GM19395 (cell line): ENCODE measurements at regions not wholly inside any gene's neighbourhood (a gene's known extent, or its start where the extent isn't known, plus 50 kb on each side); places are given as distances from the start of the nearest gene placed in this dataset.
"Not testable (repeated sequence)": the region's sequence is repeated elsewhere in the genome, so short reads cannot be mapped to it uniquely, and the experiment has no call there.

Experiments
- ATAC-seq: cut with Tn5 transposase; IDR thresholded peaks from one replicate; pipeline ENCODE4 v1.9.1; 2021; ENCODE audit warnings: mild to moderate bottlenecking, moderate library complexity; ENCODE audit not compliant: unreplicated experiment

DNA sequence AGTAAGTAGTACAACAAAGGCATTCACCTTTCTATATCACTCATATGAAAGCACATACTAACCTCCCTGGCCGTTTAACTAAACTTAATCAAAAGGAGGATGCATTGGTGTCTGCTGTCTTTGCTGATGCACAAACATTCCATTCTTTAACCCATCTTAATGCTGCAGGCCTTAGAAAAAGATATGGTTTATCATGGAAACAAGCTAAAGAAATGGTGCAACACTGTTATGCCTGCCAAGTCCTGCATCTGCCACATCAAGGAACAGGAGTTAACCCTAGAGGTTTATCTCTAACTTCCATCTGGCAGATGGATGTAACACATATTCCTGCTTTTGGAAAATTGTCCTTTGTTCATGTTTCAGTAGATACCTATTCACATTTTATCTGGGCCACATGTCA is 296.5 kb upstream of the DKK2 start:
- not testable (repeated sequence) for ATAC-seq

DNA sequence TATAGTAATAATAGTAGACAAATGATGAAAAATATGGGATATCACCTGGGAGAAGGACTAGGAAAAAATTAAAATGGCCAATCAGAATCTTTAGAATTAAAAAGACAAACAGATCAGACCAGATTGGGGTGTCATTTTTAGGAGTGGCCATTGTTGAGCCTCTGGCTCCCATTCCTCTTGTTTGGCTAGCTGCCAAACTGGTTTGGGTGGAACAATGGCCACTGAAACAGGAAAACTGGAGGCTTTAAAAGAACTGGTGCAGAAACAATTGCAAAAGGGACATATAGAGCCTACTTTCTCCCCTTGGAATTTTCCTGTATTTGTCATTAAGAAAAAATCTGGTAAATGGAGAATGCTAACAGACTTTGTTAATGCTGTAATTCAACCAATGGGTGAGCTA is 294.8 kb upstream of the DKK2 start:
- ATAC-seq, result no peak

DNA sequence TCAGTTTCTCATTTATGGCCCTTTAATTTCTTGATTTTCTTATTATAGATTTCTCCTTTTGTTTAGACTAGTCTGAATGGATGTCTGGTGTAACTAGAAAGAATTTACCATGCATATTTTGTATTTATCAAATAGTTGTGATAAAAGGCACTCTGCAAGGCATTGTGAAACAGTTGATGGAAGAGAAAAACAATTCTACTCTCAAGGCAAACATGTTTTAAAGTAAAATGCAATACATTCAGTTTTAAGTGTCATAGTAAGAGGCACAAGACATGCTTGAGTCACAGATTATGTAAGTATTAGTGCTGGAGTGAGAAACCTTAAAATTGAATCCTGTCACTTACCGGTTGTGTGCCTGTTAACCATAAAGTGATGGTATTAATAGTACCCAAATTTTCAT is 283.3 kb upstream of the DKK2 start:
- no peak for ATAC-seq

DNA sequence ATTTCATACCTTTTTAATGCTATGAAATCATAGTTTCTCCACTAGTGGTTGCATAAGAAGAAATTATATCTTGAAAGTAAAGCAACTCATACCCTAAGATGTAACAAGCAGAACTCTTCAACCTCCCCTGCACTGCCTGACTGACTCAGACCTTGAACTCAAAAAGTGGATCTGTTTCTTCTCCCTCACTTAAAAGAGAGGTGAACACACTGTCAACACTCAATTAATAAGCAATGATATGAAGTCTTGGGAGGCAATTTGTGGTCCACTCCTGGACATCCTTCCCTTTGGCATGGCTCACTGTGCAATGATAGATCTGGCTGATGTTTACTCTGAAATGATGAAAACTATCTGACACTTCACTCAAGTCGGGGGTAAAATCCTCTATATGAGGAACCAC is 282.0 kb upstream of the DKK2 start:
- no peak for ATAC-seq

DNA sequence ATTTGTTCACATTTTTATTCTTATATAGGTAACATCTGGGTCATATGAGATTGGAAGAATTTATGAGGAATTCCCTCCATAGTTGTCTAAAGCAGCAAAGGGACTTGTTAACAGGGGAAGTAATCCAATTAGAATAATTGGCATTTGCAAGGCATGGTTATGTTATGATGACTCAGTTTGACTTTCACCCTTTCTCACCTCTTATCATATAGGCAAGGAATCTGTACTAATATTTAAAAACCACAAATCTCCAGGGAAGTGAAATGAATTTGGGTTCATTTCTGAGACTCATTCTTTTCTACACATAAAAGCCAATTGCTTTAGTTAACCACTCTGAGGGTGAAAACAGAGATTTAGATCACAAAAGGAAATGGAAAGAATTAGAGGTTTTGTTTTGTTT is 281.5 kb upstream of the DKK2 start:
- ATAC-seq, result no peak

DNA sequence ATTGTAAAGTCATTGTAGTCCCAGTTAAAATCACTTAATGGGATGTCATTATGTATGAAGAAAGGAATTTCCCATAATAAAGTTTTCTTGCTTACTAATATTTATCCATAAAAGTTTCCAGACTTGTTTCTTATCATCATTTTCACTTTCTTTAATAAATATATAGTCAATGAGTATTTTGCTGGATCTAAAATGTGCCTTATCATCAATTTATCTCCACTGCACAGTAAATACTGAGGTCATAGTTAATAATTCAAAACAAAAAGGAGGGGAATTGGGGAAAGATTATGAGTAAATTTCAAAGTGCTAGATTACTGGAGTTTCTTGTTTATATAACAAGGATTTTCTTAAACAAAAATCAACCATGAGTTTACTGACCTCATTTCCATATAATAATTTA is 279.5 kb upstream of the DKK2 start:
- ATAC-seq, result no peak

DNA sequence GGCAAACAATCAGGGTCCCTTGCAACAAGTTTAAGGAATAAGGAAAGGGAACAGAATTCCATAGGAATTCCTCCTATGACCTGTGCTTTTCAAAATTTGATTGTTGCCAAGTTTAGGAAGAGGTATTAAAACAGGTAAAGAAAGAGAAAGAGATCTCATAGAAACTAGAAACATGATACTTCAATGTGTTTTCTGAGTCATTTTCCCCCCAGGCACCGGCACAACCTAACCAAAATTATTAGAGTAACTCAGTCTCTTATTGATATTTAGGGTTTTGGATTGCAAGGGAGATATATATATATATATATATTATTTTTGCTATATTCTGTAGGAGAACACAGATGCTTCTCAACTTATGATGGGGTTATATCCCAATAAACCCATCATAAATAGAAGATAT is 278.0 kb upstream of the DKK2 start:
- no peak for ATAC-seq

DNA sequence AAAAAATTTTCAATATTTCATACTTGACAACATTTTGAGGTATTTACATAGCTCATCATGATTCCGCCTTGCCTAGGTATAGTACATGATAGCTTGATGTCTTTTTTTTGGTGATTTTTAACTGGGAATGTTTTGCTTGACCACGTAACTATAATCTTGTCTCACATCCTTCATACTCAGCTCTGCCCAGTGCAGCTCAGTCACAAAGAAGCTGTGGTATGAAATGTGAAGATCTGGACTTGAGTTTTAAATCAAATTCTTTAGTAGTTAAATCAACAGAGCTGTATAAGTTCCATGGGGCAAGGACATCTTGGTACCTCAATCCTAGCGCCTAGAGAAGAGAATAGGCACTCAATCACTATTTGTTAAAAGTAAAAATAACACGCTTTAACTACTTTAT is 276.3 kb upstream of the DKK2 start:
- no peak for ATAC-seq

DNA sequence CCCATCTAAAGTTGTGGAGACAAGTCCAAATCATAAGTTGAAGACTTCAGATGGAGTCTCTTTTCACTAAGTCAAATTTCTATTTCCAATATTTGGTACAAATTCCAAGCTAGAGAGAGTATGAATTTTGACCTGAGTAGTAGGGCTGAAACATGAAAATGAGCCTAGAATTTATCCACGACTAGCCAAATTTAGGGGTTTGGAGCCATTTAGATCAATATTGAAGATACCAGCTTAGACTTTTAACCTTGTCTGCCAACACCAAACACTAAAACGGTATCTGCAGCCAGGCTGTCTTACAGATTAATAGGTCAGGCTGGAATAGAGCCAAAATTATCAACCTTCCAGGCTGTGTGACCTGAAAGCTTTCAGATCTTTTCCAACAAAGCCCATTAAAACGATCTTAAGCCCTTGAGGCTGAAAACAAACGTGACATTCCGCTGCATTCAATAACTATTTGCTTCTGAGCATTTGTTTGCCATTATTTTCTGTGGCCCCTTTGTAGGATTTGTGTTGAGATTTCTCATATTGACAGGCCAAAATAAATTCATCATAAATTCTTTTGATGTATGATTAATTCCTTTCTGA is 268.7 kb upstream of the DKK2 start:
- no peak for ATAC-seq

DNA sequence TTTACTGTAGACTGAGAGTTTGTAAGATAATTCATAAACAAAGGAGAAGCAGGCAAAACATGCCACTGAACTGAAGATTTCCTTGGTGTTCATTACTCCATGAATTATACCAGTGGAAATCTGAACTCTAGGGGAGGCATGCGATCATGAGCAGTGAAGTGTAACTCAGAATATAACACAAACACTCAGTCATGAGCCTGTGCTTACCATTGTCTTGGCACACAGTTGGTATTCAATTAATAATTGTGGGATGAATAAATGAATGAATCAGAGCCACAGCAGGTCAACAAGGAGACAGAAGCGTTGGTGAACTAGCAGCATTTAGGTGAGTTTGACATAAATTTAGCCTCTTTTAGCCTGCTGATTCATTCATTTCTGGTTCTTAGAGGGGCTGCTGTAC is 263.5 kb upstream of the DKK2 start:
- ATAC-seq, result no peak

DNA sequence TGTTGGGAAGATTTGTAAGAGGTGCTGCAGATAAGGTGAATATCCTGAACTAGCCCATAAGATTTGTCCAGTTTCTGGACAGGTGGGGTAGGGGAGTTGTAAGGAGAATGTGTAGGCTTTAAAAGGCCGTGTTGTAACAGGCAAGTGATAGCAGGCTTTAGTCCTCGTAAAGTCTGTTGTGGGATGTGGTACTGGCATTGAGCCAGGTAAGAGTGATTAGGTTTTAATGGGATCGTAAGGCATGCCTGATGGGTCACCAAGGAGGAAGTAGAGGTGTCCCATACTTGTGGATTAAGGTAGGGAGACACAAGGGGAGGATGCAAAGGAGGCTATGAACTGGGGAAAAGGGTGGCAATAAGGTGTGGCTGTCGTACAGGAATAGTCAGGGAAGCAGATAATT is 256.9 kb upstream of the DKK2 start:
- ATAC-seq, result no peak

DNA sequence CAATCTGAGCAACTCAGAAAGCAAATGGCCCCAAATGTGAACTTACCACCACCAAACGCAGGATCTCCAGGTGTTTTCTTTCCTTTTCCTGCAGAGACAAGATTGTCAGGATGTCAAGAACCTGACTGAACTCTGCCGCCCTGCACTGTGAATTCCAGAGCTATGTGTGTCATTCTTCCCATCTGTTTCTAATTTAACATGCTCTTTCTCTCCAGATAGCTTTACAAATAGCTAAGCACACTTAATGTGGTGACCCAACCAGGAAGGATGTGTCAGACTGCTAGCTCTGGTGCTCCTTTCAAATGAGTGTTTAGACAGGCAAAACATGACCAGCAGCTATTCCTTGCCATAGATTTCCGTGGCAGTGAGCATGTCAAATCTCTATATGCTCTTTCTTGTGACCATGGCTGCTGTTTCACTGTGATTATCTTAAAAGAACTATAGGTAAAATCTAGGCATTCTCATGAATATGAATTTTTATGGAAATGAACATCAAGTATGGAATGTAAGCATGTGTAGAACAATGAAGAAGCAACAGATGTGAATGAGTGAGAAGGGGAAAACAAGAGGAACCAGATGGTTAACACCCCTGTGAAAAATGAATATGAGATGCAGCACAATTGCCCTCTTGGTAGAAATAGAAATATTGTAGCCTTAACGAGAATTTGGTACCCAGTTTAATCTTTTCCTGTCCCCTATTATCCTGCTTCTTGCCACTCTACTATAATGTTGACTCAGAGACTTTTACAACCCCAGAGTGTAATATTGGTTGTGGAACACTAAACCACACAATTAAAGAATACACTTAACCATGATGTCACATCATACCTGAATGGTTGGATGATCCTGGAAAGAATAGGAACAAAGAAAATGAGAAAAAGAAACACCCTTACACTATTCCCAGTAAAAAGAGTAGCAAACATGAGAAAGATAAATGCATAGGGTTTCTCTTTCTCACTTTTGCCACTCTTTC is 247.8 kb upstream of the DKK2 start:
- no peak for ATAC-seq

DNA sequence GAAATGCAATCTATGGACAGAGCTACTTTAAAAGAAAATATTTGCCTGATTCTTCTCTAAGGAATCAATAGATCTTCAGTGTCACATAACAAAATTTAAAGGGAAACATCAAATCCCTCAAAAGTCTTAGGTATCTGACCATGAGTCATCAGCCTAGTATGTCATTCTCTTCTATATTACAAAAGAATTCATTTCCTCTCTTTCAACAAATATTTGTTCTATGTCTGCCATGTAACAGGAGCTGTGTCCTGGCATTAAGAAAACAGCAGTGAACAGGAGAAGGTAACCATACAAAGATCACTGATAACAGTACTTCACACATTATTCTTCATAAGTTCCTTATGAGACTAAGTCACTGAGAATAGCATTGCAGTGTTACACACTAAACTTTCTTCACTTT is 243.6 kb upstream of the DKK2 start:
- no peak for ATAC-seq

DNA sequence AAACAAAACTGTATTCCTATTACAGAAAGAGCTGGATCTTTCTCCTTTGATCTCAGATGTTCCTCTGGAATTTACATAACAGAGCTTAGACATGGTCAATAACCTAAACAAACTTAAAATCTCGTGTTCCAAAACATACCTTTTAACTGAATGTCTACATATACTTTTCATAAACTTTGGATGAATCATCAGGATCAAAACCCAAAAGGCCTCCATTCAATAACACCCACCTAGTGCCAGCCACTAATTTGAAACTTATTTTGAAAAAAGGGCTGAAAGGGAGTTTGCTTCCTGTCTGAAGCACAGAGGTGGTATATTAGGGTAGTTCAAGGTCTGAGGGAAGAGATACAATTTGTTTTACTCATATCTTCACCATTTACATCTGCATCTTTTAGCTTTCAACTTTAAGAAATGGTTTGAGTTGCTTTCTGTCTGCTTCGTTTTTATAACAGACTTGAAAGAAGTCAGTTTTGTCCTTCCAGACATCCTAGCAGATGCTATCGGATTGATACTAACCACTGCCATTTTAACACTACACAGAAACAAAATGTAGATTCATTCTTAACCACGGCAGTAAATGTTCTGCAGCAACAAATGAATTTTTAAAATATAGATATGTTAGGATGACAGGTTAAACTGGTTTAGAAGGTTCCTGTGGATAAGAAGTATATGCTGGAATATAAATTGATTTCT is 242.8 kb upstream of the DKK2 start:
- ATAC-seq, result no peak

DNA sequence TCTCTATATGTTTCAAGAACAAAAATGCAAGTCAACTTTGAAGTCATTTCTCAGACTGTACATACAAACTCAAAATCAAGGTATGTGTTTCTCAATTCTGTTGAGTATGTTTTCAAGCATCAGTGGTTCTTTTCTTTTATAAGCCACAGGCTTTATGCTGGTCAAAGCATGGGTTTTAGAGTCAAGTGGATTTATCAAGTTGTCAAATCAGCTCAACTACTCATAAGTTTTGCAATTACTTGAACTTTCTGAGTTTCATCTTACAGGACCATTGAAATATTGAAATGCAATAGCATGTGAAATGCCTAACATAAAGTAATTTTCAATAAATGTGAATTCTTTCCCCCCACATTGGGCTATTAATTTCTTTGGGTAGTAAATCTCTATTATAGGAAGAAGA is 239.9 kb upstream of the DKK2 start:
- no peak for ATAC-seq

DNA sequence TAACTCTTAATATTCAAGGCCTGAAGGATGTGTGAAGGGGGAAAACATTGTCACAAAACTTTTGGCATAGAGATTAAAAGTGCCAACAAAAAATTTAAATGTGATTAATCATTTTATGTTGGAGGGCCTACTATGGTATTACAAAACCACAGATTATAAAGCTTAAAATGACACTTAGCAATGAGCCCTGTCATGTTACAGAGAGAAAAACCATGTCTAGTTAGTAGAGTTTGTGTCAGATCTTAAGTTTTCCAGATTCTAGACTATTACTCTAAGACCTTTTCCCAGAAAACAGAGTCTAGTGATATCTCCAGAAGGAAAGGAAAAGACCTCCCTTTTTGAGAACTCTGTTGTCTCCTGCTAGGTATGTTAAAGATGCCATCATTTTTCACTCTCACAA is 239.1 kb upstream of the DKK2 start:
- no peak for ATAC-seq

DNA sequence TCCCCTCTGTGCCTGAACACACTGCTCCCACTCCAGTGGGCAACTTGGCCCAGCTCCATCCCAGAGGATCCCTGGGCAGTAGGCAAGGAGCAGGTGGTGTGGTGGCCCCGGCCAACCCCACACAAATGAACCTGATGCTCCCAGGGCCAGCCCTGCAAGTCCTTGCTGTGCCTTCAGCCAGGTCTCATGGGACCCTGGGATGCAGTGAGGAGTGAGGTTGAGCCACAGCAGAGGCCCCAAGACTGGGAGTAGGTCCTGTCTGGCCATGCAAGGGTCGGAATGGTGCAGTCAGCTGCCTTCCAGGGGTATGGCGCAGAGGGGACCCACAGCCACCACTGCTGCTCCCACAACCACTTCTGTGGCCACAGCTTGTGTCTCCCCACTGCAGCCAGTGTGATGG is 234.5 kb upstream of the DKK2 start:
- ATAC-seq, result no peak

DNA sequence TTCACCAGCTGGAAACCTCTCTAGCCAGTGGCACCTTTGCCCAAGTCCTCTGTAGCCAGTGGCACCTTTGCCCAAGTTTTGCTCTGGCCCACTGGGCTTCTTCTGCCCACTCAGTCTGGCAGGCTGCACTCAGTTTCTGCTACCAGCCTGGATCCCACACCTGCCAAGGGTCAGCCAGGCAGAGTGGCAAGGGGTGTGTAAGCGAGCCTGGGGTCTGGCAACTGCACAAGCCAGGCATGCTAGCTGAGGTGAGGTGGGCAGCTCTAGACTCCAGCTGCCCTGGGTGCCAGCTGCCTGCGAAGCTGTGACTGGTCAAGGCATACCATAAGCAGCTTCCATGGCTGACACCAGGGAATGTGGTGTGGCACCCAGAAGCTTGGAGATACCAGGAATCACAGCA is 233.1 kb upstream of the DKK2 start:
- ATAC-seq, result no peak

DNA sequence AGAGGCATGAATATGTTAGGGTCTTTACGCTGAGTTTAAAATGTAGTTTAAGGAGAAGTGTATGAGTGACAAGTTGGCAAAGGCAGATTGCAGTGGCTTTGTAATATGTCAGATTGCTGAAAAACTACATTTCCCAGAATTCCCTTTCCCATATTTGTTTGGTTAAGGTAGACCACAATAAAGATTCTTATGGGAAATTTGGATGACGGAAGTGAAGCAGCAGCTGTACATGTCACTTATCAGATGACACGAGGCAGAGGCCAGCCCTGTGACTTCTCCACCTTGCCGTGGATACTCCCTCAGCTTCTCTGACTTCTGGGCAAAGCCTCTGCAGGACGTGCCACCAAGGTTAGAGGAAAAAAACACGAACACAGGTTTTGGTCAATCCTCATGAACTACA is 229.7 kb upstream of the DKK2 start:
- no peak for ATAC-seq

DNA sequence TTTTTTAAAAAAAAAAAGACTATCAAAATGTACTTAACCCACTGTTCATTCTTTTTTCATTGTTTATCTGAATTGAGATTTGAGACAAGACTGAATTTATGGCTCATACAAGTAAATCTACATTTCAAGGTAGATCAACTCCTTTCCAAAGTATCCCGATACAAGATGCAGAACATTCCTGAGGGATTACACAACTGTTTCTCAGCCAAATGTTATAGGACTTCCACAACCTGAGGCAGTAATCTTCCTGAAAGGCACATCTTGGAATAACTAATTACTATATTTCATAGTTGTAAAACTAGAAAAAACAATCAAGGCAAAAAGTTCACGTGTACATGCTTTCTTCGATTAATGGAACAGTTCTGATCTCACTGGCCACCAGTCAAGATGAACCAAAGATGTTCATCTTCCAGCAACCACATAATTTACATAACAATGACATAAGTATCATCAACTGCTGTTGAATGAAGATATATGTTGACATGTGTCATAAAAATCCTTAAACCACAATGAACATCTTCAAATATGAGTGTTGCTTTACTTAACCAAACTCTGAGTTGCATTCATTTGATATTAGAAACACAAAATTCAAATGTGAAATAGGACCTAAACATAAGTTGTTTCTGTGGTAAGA is 225.2 kb upstream of the DKK2 start:
- no peak for ATAC-seq

DNA sequence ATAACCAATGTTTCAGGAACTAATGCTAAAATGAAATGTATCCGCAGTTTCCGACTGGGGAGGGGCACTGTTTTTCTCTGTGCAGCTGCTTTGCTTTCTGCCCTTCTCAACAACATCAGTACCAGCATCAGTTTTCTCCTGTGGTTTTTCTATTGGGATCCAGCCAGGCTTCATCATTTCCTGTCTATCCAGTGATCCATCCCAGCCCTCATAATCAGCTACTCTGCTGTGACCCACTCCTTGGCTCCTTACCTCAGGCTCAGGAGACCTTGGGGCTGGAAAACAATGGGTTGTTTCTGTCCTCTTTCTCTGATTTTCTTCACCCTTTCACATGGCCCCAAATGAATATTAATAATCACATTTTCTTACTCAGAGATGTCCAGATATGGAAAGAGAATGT is 222.2 kb upstream of the DKK2 start:
- ATAC-seq, result no peak

DNA sequence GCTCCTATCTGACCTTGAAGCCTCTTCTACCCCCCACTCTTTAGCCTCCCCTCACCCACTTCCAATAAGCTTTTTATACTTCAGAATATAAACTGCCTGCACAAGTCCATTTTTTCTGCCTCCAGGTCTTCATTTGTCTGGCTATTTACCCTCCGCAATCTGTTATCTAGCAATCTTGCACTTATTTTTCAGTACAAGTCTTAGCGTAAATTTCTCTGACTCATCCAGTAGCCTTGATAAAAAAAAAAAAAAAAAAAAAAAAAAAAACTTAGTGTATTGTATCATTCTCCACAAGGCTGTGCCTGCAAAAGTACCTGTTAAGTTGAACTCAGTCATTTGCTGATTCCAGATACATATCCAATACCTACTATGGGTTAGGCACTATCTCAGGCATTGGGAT is 219.5 kb upstream of the DKK2 start:
- ATAC-seq, result no peak
